Osteoblast (primary cell): ENCODE measurements at regions not wholly inside any gene's neighbourhood (a gene's known extent, or its start where the extent isn't known, plus 50 kb on each side); places are given as distances from the start of the nearest gene placed in this dataset.

Source experiments
- DNase-seq: peaks from one replicate; pipeline ENCODE4 v3.0.0; 2011; ENCODE audit warnings: low spot score, mixed read lengths; ENCODE audit not compliant: insufficient read length; ENCODE audit errors: missing footprints
- H2AFZ ChIP-seq: 2 replicates; pipeline ENCODE4 v1.6.0; 2011; ENCODE audit warnings: mild to moderate bottlenecking, low read length
- H3K27ac ChIP-seq: 2 replicates; pipeline ENCODE4 v1.5.1; 2011; ENCODE audit warnings: mild to moderate bottlenecking, low read depth, low read length, moderate library complexity
- H3K27me3 ChIP-seq: 2 replicates; pipeline ENCODE4 v1.6.0; 2012; ENCODE audit warnings: mild to moderate bottlenecking, control low read depth, inconsistent platforms, low read length, moderate library complexity; ENCODE audit not compliant: insufficient read depth
- H3K36me3 ChIP-seq: 2 replicates; pipeline ENCODE4 v1.5.1; 2011; ENCODE audit warnings: mild to moderate bottlenecking, low read length, control low read depth, moderate library complexity; ENCODE audit not compliant: insufficient read depth
- H3K4me1 ChIP-seq: 2 replicates; pipeline ENCODE4 v1.5.1; 2011; ENCODE audit warnings: mild to moderate bottlenecking, low read length, control low read depth, moderate library complexity; ENCODE audit not compliant: insufficient read depth
- H3K4me2 ChIP-seq: 2 replicates; pipeline ENCODE4 v1.6.0; 2011; ENCODE audit warnings: mild to moderate bottlenecking, low read length; ENCODE audit not compliant: insufficient read depth
- H3K4me3 ChIP-seq: fragments of 200-600 bp; sonication (generic); 3 replicates; pipeline ENCODE4 v1.5.1; 2012; ENCODE audit warnings: mild to moderate bottlenecking, low read length, inconsistent platforms; ENCODE audit not compliant: insufficient read depth
- H3K79me2 ChIP-seq: 2 replicates; pipeline ENCODE4 v1.6.0; 2012; ENCODE audit warnings: mild to moderate bottlenecking, low read length, control low read depth, inconsistent platforms; ENCODE audit not compliant: insufficient read depth
- H3K9me3 ChIP-seq: 2 replicates; pipeline ENCODE4 v1.5.1; 2011; ENCODE audit warnings: low read depth, low read length, control low read depth
- H4K20me1 ChIP-seq: 2 replicates; pipeline ENCODE4 v1.6.0; 2012; ENCODE audit warnings: mild to moderate bottlenecking, low read length, control low read depth; ENCODE audit not compliant: insufficient read depth
- TF ChIP-seq, protein P1 (sequence below): IDR thresholded peaks from 2 replicates; pipeline ENCODE4 v1.5.1; 2011; ENCODE audit warnings: mild to moderate bottlenecking, low read depth, low read length, moderate library complexity; ENCODE audit errors: extremely low read depth

DNA sequence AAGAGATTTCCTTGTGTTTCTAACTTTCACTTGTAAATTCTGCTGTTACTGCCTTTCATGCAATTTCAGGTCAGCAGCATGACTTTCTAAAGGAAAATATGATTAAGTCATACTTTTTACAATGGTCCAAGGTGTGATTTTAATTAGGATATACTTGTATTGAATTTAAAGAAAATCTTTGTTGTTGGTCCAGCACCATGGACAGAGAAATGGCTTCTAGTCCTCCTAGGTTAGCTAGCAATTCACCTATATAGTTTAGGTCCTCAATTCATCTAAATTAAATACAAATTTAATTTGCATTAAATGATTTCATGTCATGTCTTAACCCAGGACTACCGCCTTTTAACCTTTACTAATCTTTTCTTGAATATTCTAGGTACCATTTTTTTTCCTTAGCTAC is 304.9 kb upstream of the RPS6KA3 start:
- H3K4me3 ChIP-seq: no peak overlapping the region
- H3K27me3 ChIP-seq: no peaks in the 10 kb centered on the region
- no peak overlapping the region for H3K4me2 ChIP-seq
- H3K4me1 ChIP-seq: no peaks in the 10 kb centered on the region
- H3K36me3 ChIP-seq: no peaks in the 10 kb centered on the region
- H3K79me2 ChIP-seq: no peaks in the 10 kb centered on the region
- TF ChIP-seq, protein P1, sequence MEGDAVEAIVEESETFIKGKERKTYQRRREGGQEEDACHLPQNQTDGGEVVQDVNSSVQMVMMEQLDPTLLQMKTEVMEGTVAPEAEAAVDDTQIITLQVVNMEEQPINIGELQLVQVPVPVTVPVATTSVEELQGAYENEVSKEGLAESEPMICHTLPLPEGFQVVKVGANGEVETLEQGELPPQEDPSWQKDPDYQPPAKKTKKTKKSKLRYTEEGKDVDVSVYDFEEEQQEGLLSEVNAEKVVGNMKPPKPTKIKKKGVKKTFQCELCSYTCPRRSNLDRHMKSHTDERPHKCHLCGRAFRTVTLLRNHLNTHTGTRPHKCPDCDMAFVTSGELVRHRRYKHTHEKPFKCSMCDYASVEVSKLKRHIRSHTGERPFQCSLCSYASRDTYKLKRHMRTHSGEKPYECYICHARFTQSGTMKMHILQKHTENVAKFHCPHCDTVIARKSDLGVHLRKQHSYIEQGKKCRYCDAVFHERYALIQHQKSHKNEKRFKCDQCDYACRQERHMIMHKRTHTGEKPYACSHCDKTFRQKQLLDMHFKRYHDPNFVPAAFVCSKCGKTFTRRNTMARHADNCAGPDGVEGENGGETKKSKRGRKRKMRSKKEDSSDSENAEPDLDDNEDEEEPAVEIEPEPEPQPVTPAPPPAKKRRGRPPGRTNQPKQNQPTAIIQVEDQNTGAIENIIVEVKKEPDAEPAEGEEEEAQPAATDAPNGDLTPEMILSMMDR: no peak
- DNase-seq: no peak
- H3K9me3 ChIP-seq: no peaks in the 10 kb centered on the region
- H3K27ac ChIP-seq: no peak overlapping the region
- no peaks in the 10 kb centered on the region for H4K20me1 ChIP-seq
- H2AFZ ChIP-seq: no peak overlapping the region

GRCh38 chrX:20567108-20567507 is 300.4 kb upstream of the RPS6KA3 start:
- Histone ChIP-seq H3K36me3 (no peaks in the 10 kb centered on the region), H3K4me3 (no peak overlapping the region), H3K9me3 (no peaks in the 10 kb centered on the region), H3K4me1 (no peaks in the 10 kb centered on the region), H3K27me3 (no peaks in the 10 kb centered on the region), H3K79me2 (no peaks in the 10 kb centered on the region), H2AFZ (no peak overlapping the region), H3K4me2 (no peak overlapping the region), H3K27ac (no peak overlapping the region), H4K20me1 (no peaks in the 10 kb centered on the region)
- no peak for DNase-seq
- TF ChIP-seq, protein P1: no peak

DNA sequence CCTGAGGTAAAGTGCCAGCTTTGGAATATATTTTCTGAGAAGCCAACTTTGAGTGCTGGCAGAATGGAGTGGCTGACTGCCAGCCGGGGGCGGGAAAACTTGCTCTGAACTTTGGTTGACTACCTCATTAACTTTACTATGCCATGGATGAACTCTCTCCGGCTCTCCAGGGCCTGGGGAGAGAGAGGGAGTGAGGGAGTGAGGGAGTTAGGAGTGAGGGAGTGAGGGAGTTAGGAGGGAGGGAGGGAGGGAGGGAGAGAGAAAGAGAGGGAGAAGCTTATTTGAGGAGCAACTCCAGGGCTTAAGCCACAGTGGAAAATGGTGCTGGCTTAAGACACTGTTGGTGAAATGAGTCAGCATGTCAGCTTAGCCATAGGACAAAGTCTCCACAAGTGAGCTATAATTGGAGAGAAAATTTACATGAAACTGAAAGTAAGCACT is 280.9 kb upstream of the RPS6KA3 start:
- no peak overlapping the region for H3K4me3 ChIP-seq
- H3K4me2 ChIP-seq: peak overlapping the region; percentile 21
- no peaks in the 10 kb centered on the region for H3K27me3 ChIP-seq

GRCh38 chrX:20545538-20545937 is 278.8 kb upstream of the RPS6KA3 start:
- DNase-seq: no peak
- Histone ChIP-seq H3K4me1 (peaks cover 4% of the 10 kb centered on the region), H3K4me3 (no peak overlapping the region), H3K4me2 (no peak overlapping the region), H3K27me3 (no peaks in the 10 kb centered on the region), H3K36me3 (no peaks in the 10 kb centered on the region), H2AFZ (no peak overlapping the region), H4K20me1 (no peaks in the 10 kb centered on the region), H3K27ac (peak overlapping the region; percentile 36), H3K79me2 (no peaks in the 10 kb centered on the region), H3K9me3 (no peaks in the 10 kb centered on the region)
- TF ChIP-seq, protein P1: no peak

More for the DNA sequence above, 280.9 kb upstream of the RPS6KA3 start:
- H3K36me3 ChIP-seq: no peaks in the 10 kb centered on the region
- peak; percentile 1 for DNase-seq
- no peaks in the 10 kb centered on the region for H3K79me2 ChIP-seq
- H3K27ac ChIP-seq: no peak overlapping the region
- H4K20me1 ChIP-seq: no peaks in the 10 kb centered on the region
- H3K9me3 ChIP-seq: no peaks in the 10 kb centered on the region
- H3K4me1 ChIP-seq: peaks cover 4% of the 10 kb centered on the region
- TF ChIP-seq, protein P1: no peak
- no peak overlapping the region for H2AFZ ChIP-seq
